ENCODE measurements at regions not wholly inside any gene's neighbourhood (a gene's known extent, or its start where the extent isn't known, plus 50 kb on each side); places are given as distances from the start of the nearest gene placed in this dataset.

GRCh38 chr18:30044496-30044895 is 998.0 kb downstream of the DSC3 start:
- no peak for TF ChIP-seq CTCF (IDR thresholded peaks at IDR 0.05)
- TF ChIP-seq POLR2A (IDR thresholded peaks at IDR 0.05) = no peak

Data from body of pancreas (tissue), 4 donors.